ENCODE measurements at regions not wholly inside any gene's neighbourhood (a gene's known extent, or its start where the extent isn't known, plus 50 kb on each side); places are given as distances from the start of the nearest gene placed in this dataset.

GRCh38 chr7:98719396-98719795 is 102.3 kb downstream of the NPTX2 start:
- no peak for TF ChIP-seq CTCF (conservative IDR thresholded peaks at IDR 0.05; ENCODE audit: low read depth, low read length)
- TF ChIP-seq EZH2 (IDR thresholded peaks at IDR 0.05; ENCODE audit: borderline replicate concordance, low read depth, low read length, poor library complexity, severe bottlenecking): no peak

Data from A673 (cell line).